KOPT-K1 (cell line): ENCODE measurements at regions not wholly inside any gene's neighbourhood (a gene's known extent, or its start where the extent isn't known, plus 50 kb on each side); places are given as distances from the start of the nearest gene placed in this dataset.

Experiments used
- H3K27ac ChIP-seq: fragments of 200-600 bp; sonication (generic); 2 replicates; pipeline ENCODE4 v1.5.1; 2016; ENCODE audit warnings: antibody characterized with exemption, mild to moderate bottlenecking, low read depth, low read length; ENCODE audit not compliant: poor library complexity, severe bottlenecking
- H3K36me3 ChIP-seq: fragments of 200-600 bp; sonication (generic); 2 replicates; pipeline ENCODE4 v1.5.1; 2017; ENCODE audit warnings: antibody characterized with exemption, mild to moderate bottlenecking, low read length, moderate library complexity; ENCODE audit not compliant: insufficient read depth
- H3K9me3 ChIP-seq: fragments of 200-600 bp; sonication (generic); 2 replicates; pipeline ENCODE4 v1.5.1; 2017; ENCODE audit warnings: antibody characterized with exemption, low read length, mild to moderate bottlenecking; ENCODE audit not compliant: insufficient read depth, poor library complexity, severe bottlenecking

DNA sequence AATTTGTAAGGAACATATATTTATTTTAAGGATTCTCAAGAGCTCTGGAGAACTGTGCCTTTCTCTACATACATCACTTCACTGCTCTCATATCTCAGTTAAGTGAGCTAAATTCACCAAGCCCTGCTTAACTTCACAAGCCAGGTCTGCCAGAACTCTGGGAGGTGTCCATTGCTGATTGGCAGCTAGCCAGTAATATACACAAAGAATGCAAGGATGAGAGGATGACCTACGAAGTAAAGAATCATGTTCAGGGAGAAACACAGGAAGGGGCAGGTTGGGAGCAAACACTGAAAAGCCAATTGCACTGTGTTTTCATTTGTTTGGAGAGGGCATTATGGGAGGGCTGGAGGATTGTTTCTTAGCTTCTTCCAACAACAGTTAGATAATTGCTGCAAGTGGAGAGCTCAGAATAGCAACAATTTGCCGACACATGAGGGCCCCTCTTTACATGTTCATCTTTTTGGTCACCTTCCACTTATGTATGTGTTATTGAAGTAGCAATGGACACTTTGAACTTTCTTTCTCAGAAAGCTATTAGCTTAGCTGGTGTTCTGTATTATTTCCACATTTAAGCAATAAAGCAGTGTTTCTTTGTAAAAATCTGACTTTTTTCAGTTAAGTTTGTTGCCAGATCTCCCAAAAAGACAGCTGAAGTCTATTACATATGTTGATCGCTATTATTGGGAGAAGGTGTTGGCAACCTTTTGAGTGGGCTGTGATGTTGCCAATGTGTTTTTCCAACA, 254.8 kb downstream of the LTN1 start:
- H3K9me3 ChIP-seq, result no peaks in the 10 kb centered on the region
- H3K36me3 ChIP-seq, result no peaks in the 10 kb centered on the region
- no peak overlapping the region for H3K27ac ChIP-seq

- no peak overlapping the region for H3K27ac ChIP-seq
- H3K36me3 ChIP-seq, result no peaks in the 10 kb centered on the region
- H3K9me3 ChIP-seq, result no peaks in the 10 kb centered on the region
These were observed 258.0 kb downstream of the LTN1 start for GRCh38 chr21:28734522-28735175.

GRCh38 chr21:28731700-28732321, 260.9 kb downstream of the LTN1 start:
- H3K27ac ChIP-seq, result no peak overlapping the region
- H3K36me3 ChIP-seq, result no peaks in the 10 kb centered on the region
- no peaks in the 10 kb centered on the region for H3K9me3 ChIP-seq

GRCh38 chr21:28729887-28730286, 262.8 kb downstream of the LTN1 start:
- H3K27ac ChIP-seq, result no peak overlapping the region
- H3K9me3 ChIP-seq, result no peaks in the 10 kb centered on the region
- H3K36me3 ChIP-seq, result no peaks in the 10 kb centered on the region

- Histone ChIP-seq H3K27ac (no peak overlapping the region), H3K9me3 (no peaks in the 10 kb centered on the region)
These were observed 264.9 kb downstream of the LTN1 start for GRCh38 chr21:28727809-28728208.

DNA sequence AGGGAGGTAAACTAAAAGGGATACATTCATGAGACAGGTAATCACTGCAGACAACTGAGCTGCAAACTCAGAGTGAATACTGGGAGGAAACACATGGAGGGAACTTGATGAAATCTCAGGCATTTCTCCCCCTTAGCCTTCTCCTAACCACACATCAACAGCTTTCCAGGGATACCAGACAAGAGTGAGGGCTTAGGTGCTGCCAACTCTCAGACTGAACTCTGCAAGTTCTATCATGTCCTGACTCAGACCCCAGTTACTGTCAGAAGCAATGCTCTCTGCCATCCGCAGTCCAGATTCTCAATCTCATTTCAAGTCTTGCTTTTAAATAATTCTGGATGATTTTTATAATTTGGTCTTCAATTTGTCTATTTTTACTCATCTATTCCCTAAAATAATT, 267.3 kb downstream of the LTN1 start:
- no peaks in the 10 kb centered on the region for H3K36me3 ChIP-seq
- H3K9me3 ChIP-seq, result no peaks in the 10 kb centered on the region
- H3K27ac ChIP-seq, result no peak overlapping the region

More at GRCh38 chr21:28727809-28728208, 264.9 kb downstream of the LTN1 start:
- no peaks in the 10 kb centered on the region for H3K36me3 ChIP-seq

- no peak overlapping the region for H3K27ac ChIP-seq
- H3K9me3 ChIP-seq, result no peaks in the 10 kb centered on the region
- no peaks in the 10 kb centered on the region for H3K36me3 ChIP-seq
These were observed 269.0 kb downstream of the LTN1 start for GRCh38 chr21:28723646-28724045.

GRCh38 chr21:28719723-28720122, 273.0 kb downstream of the LTN1 start:
- Histone ChIP-seq H3K9me3 (no peaks in the 10 kb centered on the region), H3K27ac (no peak overlapping the region), H3K36me3 (no peaks in the 10 kb centered on the region)

DNA sequence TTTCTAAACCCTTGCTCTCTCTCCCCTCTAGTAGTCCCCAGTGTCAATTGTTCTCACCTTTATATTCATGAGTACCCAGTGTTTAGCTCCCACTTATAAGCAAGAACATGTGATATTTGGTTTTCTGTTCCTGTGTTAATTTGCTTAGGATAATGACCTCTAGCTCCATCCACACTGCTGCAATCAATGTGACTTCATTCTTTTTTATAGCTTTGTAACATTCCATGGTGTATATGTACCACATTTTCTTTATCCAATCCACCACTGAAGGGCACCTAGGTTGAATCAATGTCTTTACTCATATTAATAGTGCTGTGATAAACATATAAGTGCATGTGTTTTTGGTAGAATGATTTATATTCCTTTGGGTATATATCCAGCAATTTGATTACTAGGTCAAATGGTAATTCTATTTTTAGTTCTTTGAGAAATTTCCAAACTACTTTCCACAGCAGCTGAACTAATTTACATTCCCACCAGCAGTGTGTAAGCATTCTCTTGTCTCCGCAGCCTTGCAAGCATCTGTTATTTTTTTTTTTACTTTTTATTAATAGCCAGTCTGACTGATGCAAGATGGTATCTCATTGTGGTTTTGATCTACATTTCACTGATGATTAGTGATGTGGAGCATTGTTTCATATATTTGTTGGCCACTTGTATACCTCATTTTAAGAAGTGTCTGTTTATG, 277.8 kb downstream of the LTN1 start:
- Histone ChIP-seq H3K9me3 (no peaks in the 10 kb centered on the region), H3K27ac (no peak overlapping the region), H3K36me3 (no peaks in the 10 kb centered on the region)

DNA sequence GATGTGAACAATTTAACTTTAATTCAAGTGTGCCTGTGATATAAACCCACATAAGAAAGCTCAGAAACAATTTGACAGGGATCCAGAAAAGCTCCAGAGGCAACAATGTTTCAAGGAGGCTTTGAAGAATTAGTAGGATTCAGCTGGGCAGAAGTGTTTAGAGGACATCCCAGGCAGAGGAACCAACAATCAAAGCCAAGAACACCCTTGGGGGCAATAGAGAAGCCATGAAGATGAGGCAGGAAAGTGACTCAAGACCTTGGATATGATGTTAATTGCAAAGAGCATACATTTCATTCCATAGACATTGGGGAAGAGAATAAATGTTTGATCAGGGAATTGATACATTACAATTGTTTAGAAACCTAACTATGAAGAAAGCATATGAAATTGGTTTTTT, 280.3 kb downstream of the LTN1 start:
- H3K9me3 ChIP-seq, result peaks cover 4% of the 10 kb centered on the region
- no peaks in the 10 kb centered on the region for H3K36me3 ChIP-seq
- no peak overlapping the region for H3K27ac ChIP-seq

GRCh38 chr21:28705616-28706015, 287.1 kb downstream of the LTN1 start:
- Histone ChIP-seq H3K36me3 (no peaks in the 10 kb centered on the region), H3K9me3 (peaks cover 12% of the 10 kb centered on the region), H3K27ac (no peak overlapping the region)

GRCh38 chr21:28704746-28705145, 287.9 kb downstream of the LTN1 start:
- Histone ChIP-seq H3K36me3 (no peaks in the 10 kb centered on the region), H3K27ac (no peak overlapping the region), H3K9me3 (peaks cover 12% of the 10 kb centered on the region)

DNA sequence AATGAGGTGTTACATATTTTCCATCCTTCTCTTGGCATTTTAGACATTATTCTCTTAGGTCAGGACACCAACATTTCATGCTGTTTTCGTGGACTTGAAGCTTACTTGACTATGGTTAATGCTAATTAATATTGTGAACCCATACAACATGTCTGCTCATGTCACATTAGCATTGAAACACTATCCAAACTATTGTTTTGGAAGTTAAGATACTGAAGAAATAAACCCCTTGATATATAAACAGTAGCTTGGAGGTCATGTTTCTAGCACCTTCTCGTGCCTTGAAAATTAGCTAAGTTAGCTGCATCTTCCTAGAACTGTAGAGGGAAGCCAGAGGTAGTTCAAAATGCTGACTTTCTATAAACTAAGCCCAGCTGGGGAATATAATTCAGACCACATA, 288.8 kb downstream of the LTN1 start:
- no peak overlapping the region for H3K27ac ChIP-seq

DNA sequence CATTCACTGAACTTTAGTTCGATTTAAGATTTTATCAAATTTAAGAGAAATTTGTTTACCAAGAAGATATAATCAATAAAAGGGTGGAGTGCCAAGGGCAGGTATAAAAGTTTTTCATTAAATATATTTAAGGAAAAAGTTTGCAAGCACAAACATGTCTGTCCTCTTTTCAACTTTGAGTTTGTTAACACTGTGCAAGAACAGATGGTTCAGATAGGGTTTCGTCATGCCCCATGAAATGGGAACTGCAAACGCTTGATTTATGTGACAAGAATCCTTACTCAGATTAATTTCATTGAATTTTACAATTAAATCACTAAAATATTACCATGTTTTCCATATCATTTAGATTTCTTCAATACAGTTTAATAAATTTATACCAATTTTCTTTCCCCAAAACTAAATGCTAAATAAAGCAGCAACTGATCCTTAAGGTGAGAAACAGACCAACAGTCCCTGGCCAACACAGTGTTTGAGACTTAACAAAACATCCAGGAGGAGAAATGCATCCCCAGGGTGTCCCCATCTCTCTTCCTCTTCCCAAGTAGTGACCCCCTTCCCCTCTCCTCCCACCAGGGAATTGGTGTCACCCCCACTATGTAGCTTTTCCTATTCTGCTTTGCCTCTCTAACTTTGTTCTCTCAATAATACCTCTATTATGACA, 292.9 kb downstream of the LTN1 start:
- Histone ChIP-seq H3K27ac (no peak overlapping the region), H3K9me3 (peaks cover 7% of the 10 kb centered on the region), H3K36me3 (no peaks in the 10 kb centered on the region)

More for the DNA sequence above, 288.8 kb downstream of the LTN1 start:
- Histone ChIP-seq H3K36me3 (no peaks in the 10 kb centered on the region), H3K9me3 (peaks cover 10% of the 10 kb centered on the region)

GRCh38 chr21:28699186-28699585, 293.5 kb downstream of the LTN1 start:
- Histone ChIP-seq H3K9me3 (peaks cover 7% of the 10 kb centered on the region), H3K27ac (no peak overlapping the region), H3K36me3 (no peaks in the 10 kb centered on the region)
